Stimulated activated CD4-positive, alpha-beta T cell treated with anti-CD3 and anti-CD28 coated beads, Interleukin-12 subunit alpha, Interleukin-12 subunit beta, amount 100 ng/mL, for 24 hours (primary cell): ENCODE measurements at regions not wholly inside any gene's neighbourhood (a gene's known extent, or its start where the extent isn't known, plus 50 kb on each side); places are given as distances from the start of the nearest gene placed in this dataset.
"Not testable (repeated sequence)": the region's sequence is repeated elsewhere in the genome, so short reads cannot be mapped to it uniquely, and the experiment has no call there.

ENCODE experiments used
- DNase-seq, 2 experiments: peaks; one replicate each; pipeline ENCODE4 v3.0.0-alpha.2; 2020; ENCODE audit warnings: low read depth in 2 of 2

DNA sequence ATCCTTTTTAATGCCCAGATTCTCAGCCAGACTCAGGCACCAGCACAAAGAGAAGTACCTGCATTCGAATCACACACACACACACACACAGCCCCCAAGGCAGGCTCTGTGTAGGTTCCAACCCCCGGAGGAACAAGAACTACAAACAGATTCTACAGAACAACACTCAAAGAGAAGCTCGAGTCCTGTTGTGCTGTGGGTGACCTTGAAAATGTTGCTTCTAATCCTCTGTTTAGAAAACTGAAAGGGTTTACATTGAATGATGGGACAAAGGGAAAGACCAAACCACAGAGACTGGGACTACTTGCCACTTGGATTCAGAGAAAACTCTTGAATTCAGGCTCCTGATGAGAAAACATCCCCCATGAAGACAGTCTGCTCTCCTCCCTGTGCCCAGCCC is 568.8 kb upstream of the C16orf82 start:
- DNase-seq, result no peak

DNA sequence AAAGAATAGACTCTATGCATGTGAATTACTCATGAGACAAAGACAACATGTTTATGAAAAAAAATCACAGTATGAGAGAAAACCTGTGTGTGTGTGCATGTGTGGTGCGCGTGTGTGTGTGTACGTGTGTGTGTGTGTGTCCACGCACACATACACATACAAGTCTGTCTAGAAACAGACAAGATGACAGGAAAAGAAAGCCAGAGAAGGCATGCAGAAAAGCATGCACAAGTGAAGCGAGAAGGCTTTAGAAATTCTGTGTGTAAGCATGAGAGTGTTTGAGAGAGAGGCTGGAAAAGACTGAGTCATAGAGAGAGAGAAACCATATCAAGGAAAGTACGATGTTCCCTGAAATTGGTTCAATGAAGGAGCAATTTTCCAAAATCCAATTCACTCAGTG is 566.4 kb upstream of the C16orf82 start:
- DNase-seq, result no peak

GRCh38 chr16:26505496-26505895 is 561.2 kb upstream of the C16orf82 start:
- no peak for DNase-seq

GRCh38 chr16:26508946-26509345 is 557.8 kb upstream of the C16orf82 start:
- not testable (repeated sequence) for DNase-seq

GRCh38 chr16:26510924-26511323 is 555.8 kb upstream of the C16orf82 start:
- no peak for DNase-seq

- no peak for DNase-seq
Measured at GRCh38 chr16:26511463-26511862, 555.3 kb upstream of the C16orf82 start.

- DNase-seq, result no peak
Measured at GRCh38 chr16:26521626-26522025, 545.1 kb upstream of the C16orf82 start.

DNA sequence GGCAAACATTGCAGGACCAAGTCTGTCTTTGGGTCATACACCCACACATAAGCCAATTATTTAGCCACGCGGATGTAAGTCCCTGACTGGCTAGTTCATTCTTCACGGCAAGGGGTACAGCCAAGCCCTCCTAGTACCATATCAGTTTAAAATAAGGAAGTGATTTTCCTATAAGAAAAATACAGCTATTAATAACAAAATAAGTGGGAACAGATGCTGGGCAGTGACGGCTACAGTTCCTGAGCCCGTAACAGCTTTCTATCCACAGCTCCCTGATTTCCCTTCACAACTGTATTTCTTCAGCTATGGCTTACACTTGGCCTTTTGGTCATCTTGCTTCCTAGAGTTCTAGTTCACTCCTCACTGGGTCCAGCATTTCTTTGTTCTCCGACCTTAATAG is 542.4 kb upstream of the C16orf82 start:
- no peak for DNase-seq

- DNase-seq, result no peak
Measured at GRCh38 chr16:26524846-26525245, 541.9 kb upstream of the C16orf82 start.

GRCh38 chr16:26525856-26526255 is 540.9 kb upstream of the C16orf82 start:
- no peak for DNase-seq

DNA sequence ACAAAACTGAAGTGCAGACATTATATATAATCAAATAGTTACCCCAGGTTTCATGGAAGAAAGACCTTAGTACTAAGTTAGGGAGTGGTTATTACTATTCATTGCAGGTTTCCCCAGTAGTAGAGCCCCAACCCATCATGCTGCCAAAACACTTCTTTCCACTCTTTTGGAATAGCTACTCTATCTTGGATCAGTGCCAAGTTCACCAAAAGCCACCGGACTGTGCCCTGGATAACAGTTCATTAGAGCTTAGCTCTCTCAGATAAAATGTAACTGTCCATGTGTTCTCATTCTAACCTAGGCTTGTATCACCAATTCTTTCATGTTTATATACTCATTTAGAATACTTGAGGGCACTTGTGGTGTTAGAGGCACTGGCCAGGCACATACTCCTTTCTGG is 540.1 kb upstream of the C16orf82 start:
- no peak for DNase-seq

DNA sequence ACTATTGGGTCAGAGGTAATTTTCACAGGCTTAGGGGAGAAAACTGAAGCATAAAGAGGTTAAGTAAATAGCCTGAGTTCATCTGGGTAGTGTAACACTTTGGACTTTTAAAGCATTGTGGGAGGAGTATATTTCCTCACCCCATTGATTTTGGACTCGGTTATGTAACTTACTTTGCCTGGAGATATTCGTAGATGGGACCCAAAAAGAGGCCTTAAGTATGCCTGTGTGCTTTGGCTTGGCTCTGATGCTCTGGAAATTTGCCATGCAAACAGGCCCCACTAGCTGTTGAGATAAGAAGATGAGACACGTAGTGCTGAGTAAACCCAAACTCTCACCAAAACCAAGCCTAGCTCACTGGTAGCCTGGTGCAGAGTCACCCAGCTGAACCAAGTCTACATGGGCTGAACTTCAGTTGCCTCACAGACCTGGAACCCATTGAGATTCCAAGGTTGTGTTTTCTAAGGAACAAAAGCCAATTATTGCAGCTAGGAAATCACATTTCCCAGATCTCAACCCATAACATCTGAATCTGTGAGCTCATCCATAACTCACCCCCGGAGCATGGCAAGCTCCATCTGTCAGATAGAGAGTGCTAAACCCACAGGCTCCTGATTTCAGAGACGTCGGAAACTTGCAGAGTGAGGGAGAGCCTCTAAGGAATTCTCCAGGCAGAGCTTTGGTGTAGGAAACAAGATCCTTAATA is 536.0 kb upstream of the C16orf82 start:
- no peak for DNase-seq

DNA sequence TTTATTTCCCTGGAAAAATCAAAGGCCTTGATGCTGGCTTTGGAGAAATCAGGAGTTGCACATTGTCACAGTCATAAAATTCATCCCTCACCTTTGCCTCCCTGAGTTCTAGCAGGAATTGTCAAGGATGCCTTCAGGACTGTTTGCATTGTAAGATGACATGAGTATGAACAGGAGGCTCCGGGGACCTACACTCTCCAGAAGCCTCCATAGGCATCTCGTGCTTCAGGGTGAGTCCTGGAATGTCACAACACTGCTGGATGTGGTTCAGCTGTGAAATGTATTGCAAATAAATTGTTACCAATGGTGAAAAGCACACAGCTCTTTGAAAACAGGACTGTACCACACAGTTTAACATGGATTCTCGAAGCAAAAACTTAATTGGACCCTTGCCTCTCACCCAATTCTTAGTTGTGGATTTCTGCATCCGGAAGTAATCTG is 535.4 kb upstream of the C16orf82 start:
- DNase-seq, result no peak

GRCh38 chr16:26532456-26532855 is 534.3 kb upstream of the C16orf82 start:
- DNase-seq, result no peak

GRCh38 chr16:26542198-26542597 is 524.5 kb upstream of the C16orf82 start:
- no peak for DNase-seq

DNA sequence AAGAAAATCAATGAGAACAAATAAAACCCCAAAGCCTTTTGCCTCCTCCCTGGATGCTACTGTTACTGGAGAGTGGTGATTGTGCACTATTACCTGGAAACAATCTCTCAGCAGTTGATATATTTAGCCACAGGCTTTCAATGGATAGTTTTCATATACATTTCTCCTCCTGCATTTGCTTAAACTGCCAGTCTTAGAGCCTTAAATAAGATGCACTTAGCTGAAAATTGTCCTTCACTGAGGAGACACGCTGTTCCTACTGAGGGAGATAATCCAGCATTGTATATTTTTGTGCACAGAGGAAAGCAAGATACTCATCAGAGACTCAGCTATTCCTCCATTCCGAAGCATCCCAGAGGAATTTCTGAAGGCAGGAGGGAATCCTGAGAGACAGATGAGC is 520.2 kb upstream of the C16orf82 start:
- no peak for DNase-seq

DNA sequence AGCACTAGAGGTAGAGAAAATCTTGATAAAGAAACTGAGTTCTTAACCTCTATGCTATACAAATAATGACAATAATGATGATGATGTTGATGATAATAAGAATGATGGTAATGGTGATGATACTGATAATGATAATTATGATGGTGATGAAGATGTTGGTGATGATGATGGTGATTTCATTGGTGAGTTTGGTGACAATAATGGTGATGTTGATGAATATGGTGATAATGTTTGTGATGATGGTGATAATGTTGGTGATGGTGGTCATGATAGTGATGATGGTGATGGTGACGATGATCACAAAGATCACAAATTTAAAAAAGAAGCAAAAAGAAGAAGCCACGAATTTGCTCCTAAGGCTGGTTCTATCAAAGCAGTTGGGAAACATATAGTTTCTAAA is 519.0 kb upstream of the C16orf82 start:
- DNase-seq, result no peak

DNA sequence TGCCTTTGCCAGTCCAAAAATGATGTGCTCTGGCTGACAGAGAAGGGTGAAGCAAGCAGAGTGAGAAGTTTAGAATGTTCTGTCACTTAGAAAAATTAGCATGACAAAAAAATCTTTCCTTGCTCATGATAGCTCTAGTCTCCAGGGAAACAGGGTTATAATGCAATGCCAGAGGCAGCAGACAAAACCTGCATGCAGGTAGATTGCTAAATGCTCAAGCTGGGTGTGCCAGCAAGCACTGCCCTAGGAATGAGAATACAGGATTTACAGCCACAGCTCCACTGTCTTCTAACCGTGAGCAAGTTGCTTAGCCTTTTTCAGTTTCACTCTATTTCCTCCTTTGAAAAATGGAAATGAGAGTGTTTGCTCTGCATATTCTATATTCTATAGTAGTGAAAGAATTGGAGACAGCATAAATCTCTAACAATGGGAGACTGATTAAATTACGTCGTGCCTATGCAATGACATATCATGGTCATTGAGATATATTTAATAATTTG is 516.6 kb upstream of the C16orf82 start:
- DNase-seq, result no peak

GRCh38 chr16:26554030-26554429 is 512.7 kb upstream of the C16orf82 start:
- DNase-seq, result no peak

- DNase-seq, result no peak
Measured at GRCh38 chr16:26561303-26561702, 505.4 kb upstream of the C16orf82 start.

DNA sequence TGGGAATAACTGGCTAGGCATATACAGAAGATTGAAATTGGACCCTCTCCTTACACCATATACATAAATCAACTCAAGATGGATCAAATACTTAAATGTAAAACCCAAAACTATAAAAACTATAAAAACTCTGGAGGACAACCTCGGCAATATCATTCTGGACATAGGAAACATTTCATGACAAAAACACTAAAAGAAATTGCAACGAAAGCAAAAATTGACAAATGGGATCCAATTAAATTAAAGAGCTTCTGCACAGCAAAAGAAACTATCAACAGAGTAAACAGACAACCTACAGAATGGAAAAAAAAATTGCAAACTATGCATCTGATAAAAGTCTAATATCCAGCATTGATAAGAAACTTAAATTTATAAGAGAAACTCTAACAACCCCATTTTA is 503.7 kb upstream of the C16orf82 start:
- no peak for DNase-seq

DNA sequence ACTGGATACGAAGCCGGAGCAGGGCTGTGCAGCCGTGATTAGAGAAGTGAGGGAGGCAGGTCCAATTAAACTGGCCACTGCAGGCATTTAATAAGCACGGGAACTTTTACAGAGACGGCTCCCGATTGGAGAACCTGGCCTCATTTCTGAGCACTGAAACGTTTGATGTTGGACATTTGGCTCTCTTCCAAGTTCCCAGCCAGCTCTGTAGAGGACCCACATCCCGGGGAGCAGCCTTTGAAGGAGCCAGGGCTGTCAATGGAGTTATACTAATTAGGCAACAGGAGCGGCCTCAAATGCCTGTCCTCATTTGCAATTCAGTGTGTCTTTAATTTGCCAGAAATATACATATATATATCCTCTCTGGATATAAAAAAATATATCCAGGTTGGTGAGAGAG is 499.4 kb upstream of the C16orf82 start:
- no peak for DNase-seq

DNA sequence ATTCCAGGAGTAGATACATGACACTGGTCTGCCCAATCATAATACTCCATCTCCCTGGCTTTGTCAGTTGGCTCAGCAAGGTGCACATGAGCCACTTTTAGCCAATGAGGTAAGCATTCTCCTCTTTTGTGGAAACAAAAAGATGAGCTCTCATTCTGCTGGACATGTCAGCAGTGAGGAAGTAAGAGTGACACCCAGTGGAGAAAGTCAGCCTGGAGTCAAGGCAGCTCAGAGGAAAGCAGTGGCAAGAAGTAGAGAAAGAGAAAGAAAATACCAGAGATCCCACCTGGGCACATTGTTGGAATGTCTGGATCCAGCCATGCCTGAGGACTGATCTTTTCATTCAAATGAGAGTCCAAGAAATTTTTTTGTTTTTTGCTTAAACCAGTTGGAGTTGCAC is 496.9 kb upstream of the C16orf82 start:
- DNase-seq, result no peak

GRCh38 chr16:26578748-26579147 is 488.0 kb upstream of the C16orf82 start:
- DNase-seq, result no peak
